ENCODE measurements at regions not wholly inside any gene's neighbourhood (a gene's known extent, or its start where the extent isn't known, plus 50 kb on each side); places are given as distances from the start of the nearest gene placed in this dataset.

- no peak for DNase-seq
These were observed 323.6 kb upstream of the TNP1 start for GRCh38 chr2:217183471-217183870.

- no peak for DNase-seq
These were observed 323.1 kb upstream of the TNP1 start for GRCh38 chr2:217182926-217183325.

- DNase-seq, result no peak
These were observed 321.6 kb upstream of the TNP1 start for GRCh38 chr2:217181512-217181911.

- no peak for DNase-seq
These were observed 320.0 kb upstream of the TNP1 start for GRCh38 chr2:217179854-217180253.

- no peak for DNase-seq
These were observed 318.5 kb upstream of the TNP1 start for GRCh38 chr2:217178341-217178740.

GRCh38 chr2:217177720-217178119 is 317.9 kb upstream of the TNP1 start:
- no peak for DNase-seq

GRCh38 chr2:217171874-217172273 is 312.0 kb upstream of the TNP1 start:
- DNase-seq, result no peak

GRCh38 chr2:217168496-217168895 is 308.6 kb upstream of the TNP1 start:
- DNase-seq, result no peak

- no peak for DNase-seq
These were observed 307.7 kb upstream of the TNP1 start for GRCh38 chr2:217167531-217167930.

GRCh38 chr2:217166241-217166850 is 306.5 kb upstream of the TNP1 start:
- DNase-seq, result no peak

GRCh38 chr2:217165547-217165946 is 305.7 kb upstream of the TNP1 start:
- DNase-seq, result no peak

GRCh38 chr2:217163987-217164386 is 304.1 kb upstream of the TNP1 start:
- no peak for DNase-seq

- no peak for DNase-seq
These were observed 302.7 kb upstream of the TNP1 start for GRCh38 chr2:217162533-217162932.

GRCh38 chr2:217160978-217161973 is 301.4 kb upstream of the TNP1 start:
- no peak for DNase-seq

- DNase-seq, result no peak
These were observed 300.4 kb upstream of the TNP1 start for GRCh38 chr2:217160103-217160743.

GRCh38 chr2:217158928-217159327 is 299.1 kb upstream of the TNP1 start:
- DNase-seq, result no peak

GRCh38 chr2:217157581-217157980 is 297.7 kb upstream of the TNP1 start:
- DNase-seq, result no peak

- no peak for DNase-seq
These were observed 296.9 kb upstream of the TNP1 start for GRCh38 chr2:217156801-217157200.

- no peak for DNase-seq
These were observed 295.1 kb upstream of the TNP1 start for GRCh38 chr2:217154923-217155322.

- DNase-seq, result no peak
These were observed 293.6 kb upstream of the TNP1 start for GRCh38 chr2:217153510-217153909.

GRCh38 chr2:217152831-217153230 is 293.0 kb upstream of the TNP1 start:
- no peak for DNase-seq

GRCh38 chr2:217151509-217152206 is 291.8 kb upstream of the TNP1 start:
- no peak for DNase-seq

- no peak for DNase-seq
These were observed 290.4 kb upstream of the TNP1 start for GRCh38 chr2:217150236-217150635.

Data from NCI-H1436 treated with DMSO at 0.1 percent for 48 hours (cell line).